ENCODE measurements at regions not wholly inside any gene's neighbourhood (a gene's known extent, or its start where the extent isn't known, plus 50 kb on each side); places are given as distances from the start of the nearest gene placed in this dataset.

DNA sequence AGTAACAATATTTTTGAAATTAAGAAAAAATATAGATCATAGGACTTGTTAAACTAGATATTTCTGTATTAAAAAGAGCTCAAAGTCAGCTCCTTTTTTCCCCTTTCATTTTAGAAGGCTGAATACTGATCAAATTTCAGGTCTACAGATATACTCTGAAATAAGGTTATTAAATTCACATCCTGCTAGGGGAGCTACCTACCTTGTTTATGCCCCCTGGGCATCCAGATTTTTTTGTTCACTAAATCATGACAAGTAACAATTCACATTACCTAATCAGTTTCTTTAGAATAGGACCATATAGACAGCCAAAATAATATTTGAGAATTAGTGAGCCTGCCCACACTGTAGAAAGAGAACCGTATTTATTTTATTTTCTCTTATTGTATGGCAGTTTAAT is 276.2 kb downstream of the USP25 start:
- Histone ChIP-seq H3K4me2 (no peak overlapping the region), H3K9me3 (replicated peaks in 1 of 11) (no peaks in the 10 kb centered on the region), H3K27me3 (no peaks in the 10 kb centered on the region), H3K4me3 (no peak overlapping the region), H3K27ac (no peak overlapping the region), H3K36me3 (no peaks in the 10 kb centered on the region), H4K20me1 (no peaks in the 10 kb centered on the region), H3K9ac (no peak overlapping the region), H3K4me1 (no peaks in the 10 kb centered on the region)
- no peak for TF ChIP-seq Cebpa-rat (IDR thresholded peaks at IDR 0.05)

DNA sequence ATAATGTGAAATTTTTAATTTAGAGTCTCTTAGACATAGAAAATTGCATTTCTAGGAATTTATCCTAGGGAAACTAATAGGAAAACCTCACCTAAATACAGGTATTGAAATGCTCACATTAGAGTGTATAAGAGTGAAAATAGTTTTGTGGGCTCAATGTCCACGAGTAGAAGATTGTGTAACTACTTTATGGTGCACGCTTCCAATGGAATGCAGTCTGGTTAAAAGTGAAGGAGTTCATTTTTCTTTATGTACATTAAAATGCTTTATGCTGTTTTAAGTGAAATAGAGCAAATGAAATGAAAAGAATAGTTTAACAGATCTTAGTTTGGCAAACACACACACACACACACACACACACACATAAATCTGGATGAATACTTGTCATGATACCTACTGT is 278.2 kb downstream of the USP25 start:
- Histone ChIP-seq H3K36me3 (no peaks in the 10 kb centered on the region), H3K4me2 (no peak overlapping the region), H3K4me3 (no peak overlapping the region), H3K9ac (no peak overlapping the region), H3K27ac (no peak overlapping the region), H3K9me3 (replicated peaks in 1 of 11) (no peaks in the 10 kb centered on the region), H4K20me1 (no peaks in the 10 kb centered on the region), H3K4me1 (no peaks in the 10 kb centered on the region), H3K27me3 (no peaks in the 10 kb centered on the region)
- no peak for TF ChIP-seq Cebpa-rat (IDR thresholded peaks at IDR 0.05)

DNA sequence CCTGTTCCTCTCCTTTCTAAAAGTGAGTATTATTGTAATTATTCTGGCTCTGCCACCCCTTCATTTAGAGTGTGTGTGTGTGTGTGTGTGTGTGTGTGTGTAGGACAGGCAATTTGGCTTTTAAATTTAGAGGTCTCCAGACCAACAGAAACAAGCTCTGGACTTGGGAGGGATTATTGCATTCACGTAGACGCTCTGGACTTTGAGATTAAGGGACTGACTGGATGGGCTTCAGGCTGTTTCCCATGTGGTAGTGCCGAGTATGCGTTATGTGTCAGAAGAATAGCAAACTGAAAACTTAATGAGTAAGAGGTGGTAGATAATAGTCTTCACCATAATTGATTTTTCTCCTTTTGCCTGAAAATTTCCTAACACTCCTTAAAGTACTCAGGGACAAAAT is 281.9 kb downstream of the USP25 start:
- no peak for TF ChIP-seq Cebpa-rat (IDR thresholded peaks at IDR 0.05)
- Histone ChIP-seq H3K36me3 (no peaks in the 10 kb centered on the region), H3K27ac (no peak overlapping the region), H3K4me2 (no peak overlapping the region), H4K20me1 (no peaks in the 10 kb centered on the region), H3K27me3 (no peaks in the 10 kb centered on the region), H3K4me1 (no peaks in the 10 kb centered on the region), H3K9ac (no peak overlapping the region), H3K4me3 (no peak overlapping the region), H3K9me3 (replicated peaks in 1 of 11) (no peaks in the 10 kb centered on the region)

DNA sequence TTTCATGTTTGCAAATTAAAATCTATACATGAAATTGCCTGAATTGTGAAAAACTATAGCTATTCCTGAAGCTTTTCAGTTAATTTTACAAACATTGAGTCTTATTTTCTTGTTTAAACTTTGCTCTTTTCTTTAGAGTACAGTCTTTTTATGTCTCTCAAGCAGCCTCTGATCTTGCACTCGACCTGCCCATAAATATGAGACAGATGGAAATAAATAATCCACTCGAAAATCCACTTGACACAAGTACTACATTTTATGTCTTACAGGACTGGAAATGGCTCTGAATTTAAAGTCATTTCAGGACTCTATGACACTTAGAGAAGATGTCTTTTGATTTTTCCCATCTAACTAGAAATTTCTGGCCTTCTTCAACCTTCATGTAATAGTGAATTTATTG is 283.8 kb downstream of the USP25 start:
- Histone ChIP-seq H4K20me1 (no peaks in the 10 kb centered on the region), H3K4me2 (no peak overlapping the region)

DNA sequence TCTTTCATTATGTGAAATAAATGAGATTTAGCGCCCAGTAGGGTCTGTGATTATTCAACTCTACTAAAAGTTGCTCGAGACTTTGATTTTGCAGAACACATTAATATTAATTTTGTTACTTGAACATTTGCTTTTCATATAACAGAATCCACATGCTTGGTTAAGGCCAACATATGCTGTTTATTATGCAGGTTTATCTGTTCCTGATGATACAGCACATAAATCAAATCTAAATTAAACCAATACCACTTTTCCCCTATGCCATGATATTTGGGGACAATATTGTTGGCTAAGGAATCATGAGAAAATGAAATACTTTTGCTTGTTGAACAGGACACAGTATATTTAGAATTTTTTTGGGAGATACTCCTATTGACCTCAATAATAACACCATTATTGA is 291.1 kb downstream of the USP25 start:
- Histone ChIP-seq H3K4me2 (no peak overlapping the region), H3K9me3 (replicated peaks in 1 of 11) (no peaks in the 10 kb centered on the region), H3K4me1 (no peaks in the 10 kb centered on the region), H3K36me3 (no peaks in the 10 kb centered on the region), H3K9ac (no peak overlapping the region), H3K4me3 (no peak overlapping the region), H3K27me3 (no peaks in the 10 kb centered on the region), H3K27ac (no peak overlapping the region), H4K20me1 (no peaks in the 10 kb centered on the region)
- no peak for TF ChIP-seq Cebpa-rat (IDR thresholded peaks at IDR 0.05)

More for the DNA sequence above, 283.8 kb downstream of the USP25 start:
- H3K4me1 ChIP-seq = no peaks in the 10 kb centered on the region
- H3K9ac ChIP-seq = no peak overlapping the region
- H3K36me3 ChIP-seq = no peaks in the 10 kb centered on the region
- no peaks in the 10 kb centered on the region for H3K27me3 ChIP-seq
- no peak overlapping the region for H3K4me3 ChIP-seq
- no peak for TF ChIP-seq Cebpa-rat (IDR thresholded peaks at IDR 0.05)
- no peaks in the 10 kb centered on the region for H3K9me3 ChIP-seq (replicated peaks in 1 of 11)
- H3K27ac ChIP-seq = no peak overlapping the region

DNA sequence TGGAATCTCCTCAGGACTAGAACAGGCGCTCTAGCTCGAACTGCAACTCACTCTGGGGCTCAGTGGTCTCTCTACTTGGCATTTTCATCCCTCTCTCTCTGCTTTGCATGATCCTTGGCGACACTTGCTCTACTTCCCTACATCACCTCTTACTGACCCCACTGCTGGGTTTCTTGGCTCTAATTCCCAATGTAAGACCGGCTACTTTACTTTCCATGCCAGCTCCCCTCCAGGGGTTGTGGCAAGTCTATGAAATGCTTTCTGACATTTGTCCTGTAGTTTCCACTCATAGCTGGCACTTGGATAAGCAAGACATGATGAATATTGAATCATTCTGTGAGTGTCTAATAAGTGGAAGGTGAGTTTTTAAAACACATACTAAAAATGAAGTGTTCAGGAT is 292.3 kb downstream of the USP25 start:
- no peak overlapping the region for H3K9ac ChIP-seq
- no peak overlapping the region for H3K4me2 ChIP-seq
- no peaks in the 10 kb centered on the region for H4K20me1 ChIP-seq
- no peak overlapping the region for H3K27ac ChIP-seq
- H3K36me3 ChIP-seq = no peaks in the 10 kb centered on the region
- no peaks in the 10 kb centered on the region for H3K27me3 ChIP-seq
- no peaks in the 10 kb centered on the region for H3K4me1 ChIP-seq
- no peak overlapping the region for H3K4me3 ChIP-seq
- no peak for TF ChIP-seq Cebpa-rat (IDR thresholded peaks at IDR 0.05)
- no peaks in the 10 kb centered on the region for H3K9me3 ChIP-seq (replicated peaks in 1 of 11)

DNA sequence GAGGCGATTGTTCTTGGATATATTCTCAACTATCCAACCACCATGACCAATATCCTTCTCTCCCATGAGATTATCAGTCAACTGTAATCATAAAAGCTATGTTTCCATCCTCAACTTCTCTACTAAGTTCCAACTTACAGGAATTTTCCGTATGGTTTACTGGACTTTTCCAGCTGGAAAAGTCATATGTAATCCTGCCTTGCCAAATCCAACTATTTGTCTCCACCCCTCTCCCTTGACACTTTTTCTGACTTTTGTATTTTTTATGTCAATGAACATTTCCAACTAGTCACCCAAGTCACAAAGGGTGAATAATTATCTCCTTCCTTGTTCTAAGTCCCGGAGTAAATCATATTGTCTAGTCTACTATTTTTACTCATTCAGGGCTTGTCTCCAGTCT is 293.1 kb downstream of the USP25 start:
- no peak overlapping the region for H3K4me2 ChIP-seq
- H3K27ac ChIP-seq = no peak overlapping the region
- no peak for TF ChIP-seq Cebpa-rat (IDR thresholded peaks at IDR 0.05)
- H3K9me3 ChIP-seq (replicated peaks in 1 of 11) = no peaks in the 10 kb centered on the region
- H3K9ac ChIP-seq = no peak overlapping the region
- H4K20me1 ChIP-seq = no peaks in the 10 kb centered on the region
- H3K4me1 ChIP-seq = no peaks in the 10 kb centered on the region
- H3K36me3 ChIP-seq = no peaks in the 10 kb centered on the region
- H3K27me3 ChIP-seq = no peaks in the 10 kb centered on the region
- no peak overlapping the region for H3K4me3 ChIP-seq

DNA sequence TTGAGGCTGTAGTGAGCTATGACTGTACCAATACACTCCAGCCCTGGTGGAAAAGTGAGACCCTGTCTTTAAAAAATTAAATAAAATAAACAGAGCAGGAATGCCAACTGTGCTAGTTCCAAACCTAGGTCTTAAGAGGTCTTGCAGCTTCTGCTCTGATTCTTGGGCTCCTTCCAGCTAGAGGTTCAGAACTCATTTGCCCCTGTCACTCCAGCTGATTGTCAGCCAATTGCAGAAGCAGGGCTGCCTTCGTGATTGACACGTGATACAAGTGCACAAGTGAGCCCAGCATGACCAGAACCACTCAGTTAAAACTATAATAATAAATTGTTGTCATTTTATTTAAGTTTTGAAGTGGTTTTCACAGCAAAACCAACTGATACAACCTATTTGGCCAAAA is 298.4 kb downstream of the USP25 start:
- no peak for TF ChIP-seq Cebpa-rat (IDR thresholded peaks at IDR 0.05)
- no peaks in the 10 kb centered on the region for H3K36me3 ChIP-seq
- H3K4me2 ChIP-seq = no peak overlapping the region
- no peak overlapping the region for H3K9ac ChIP-seq
- no peaks in the 10 kb centered on the region for H3K4me1 ChIP-seq
- H3K27ac ChIP-seq = no peak overlapping the region
- no peaks in the 10 kb centered on the region for H4K20me1 ChIP-seq
- no peaks in the 10 kb centered on the region for H3K27me3 ChIP-seq
- H3K4me3 ChIP-seq = no peak overlapping the region
- H3K9me3 ChIP-seq (replicated peaks in 1 of 11) = no peaks in the 10 kb centered on the region

DNA sequence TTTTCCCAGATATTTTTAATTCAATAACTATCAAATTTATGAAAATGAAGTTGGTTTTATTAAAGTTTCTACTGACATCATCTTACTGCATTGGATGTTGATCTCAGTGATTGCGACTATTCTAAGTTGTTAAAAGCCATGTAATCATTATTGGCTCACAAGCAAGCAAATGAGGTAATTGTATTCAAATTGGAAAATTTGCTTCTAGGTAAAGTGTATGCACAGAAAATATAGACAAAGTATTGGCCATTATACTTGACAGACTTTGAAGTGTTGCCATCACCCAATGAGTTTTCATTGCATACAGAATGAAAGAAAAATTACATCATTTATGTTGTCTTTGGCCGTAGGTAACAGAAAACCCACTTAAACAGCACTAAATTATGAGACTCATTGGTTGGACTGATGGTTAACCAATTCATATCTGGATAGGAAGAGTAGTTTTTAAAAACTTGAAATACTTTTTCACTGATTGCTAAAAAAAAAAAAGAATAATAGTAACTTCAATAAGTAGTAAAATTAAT is 299.2 kb downstream of the USP25 start:
- Histone ChIP-seq H3K36me3 (no peaks in the 10 kb centered on the region), H3K4me2 (no peak overlapping the region), H3K27ac (no peak overlapping the region), H3K4me3 (no peak overlapping the region), H3K27me3 (no peaks in the 10 kb centered on the region), H3K9me3 (replicated peaks in 1 of 11) (no peaks in the 10 kb centered on the region), H4K20me1 (no peaks in the 10 kb centered on the region), H3K4me1 (no peaks in the 10 kb centered on the region), H3K9ac (no peak overlapping the region)
- TF ChIP-seq Cebpa-rat (IDR thresholded peaks at IDR 0.05) = no peak

DNA sequence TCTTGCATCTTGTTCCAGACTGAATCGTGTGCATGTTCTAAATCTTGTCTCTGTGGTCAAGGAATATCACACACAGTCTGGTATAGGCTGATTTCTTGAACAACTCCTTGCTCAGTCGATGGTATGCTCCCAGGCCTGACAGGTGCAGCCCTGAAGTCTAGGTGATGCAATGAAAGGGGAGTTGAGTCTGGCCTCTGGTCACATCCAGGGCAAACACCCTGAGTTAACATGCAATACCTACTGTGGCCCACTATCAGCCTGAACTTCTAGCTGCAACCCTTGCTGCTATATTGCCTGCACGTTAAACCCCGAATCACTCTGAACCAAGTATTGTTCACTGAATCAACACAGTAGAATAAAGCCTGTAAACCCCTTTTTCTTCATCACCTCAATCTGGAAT is 303.4 kb downstream of the USP25 start:
- Histone ChIP-seq H4K20me1 (no peaks in the 10 kb centered on the region), H3K27ac (no peak overlapping the region), H3K9ac (no peak overlapping the region), H3K4me1 (peaks cover 0 to 12% (median 2%) of the 10 kb centered on the region in 10 experiments; a peak in 7 of 20 replicates), H3K27me3 (no peaks in the 10 kb centered on the region), H3K4me2 (no peak overlapping the region), H3K4me3 (no peak overlapping the region), H3K9me3 (replicated peaks in 1 of 11) (no peaks in the 10 kb centered on the region), H3K36me3 (no peaks in the 10 kb centered on the region)
- TF ChIP-seq Cebpa-rat (IDR thresholded peaks at IDR 0.05) = no peak
